ENCODE measurements at regions not wholly inside any gene's neighbourhood (a gene's known extent, or its start where the extent isn't known, plus 50 kb on each side); places are given as distances from the start of the nearest gene placed in this dataset.
"Not testable (repeated sequence)": the region's sequence is repeated elsewhere in the genome, so short reads cannot be mapped to it uniquely, and the experiment has no call there.

GRCh38 chr12:59365133-59365532 lies 230.7 kb upstream of the SLC16A7 start:
- H3K4me1 ChIP-seq = no peaks in the 10 kb centered on the region
- 0 out of 2 replicates have a peak, but pooled peaks cover 2% of the 10 kb centered on the region for H3K27me3 ChIP-seq (ENCODE audit: low read depth)
- H3K4me3 ChIP-seq = no peak overlapping the region
- DNase-seq (ENCODE audit: low spot score in 2 of 2) = no peak
- H3K36me3 ChIP-seq (replicated peaks) = no peaks in the 10 kb centered on the region
- in situ Hi-C loops (cut with MboI; ENCODE audit: low sequenced_read_pairs) = no loop called here
- no peaks in the 10 kb centered on the region for H3K9me3 ChIP-seq

DNA sequence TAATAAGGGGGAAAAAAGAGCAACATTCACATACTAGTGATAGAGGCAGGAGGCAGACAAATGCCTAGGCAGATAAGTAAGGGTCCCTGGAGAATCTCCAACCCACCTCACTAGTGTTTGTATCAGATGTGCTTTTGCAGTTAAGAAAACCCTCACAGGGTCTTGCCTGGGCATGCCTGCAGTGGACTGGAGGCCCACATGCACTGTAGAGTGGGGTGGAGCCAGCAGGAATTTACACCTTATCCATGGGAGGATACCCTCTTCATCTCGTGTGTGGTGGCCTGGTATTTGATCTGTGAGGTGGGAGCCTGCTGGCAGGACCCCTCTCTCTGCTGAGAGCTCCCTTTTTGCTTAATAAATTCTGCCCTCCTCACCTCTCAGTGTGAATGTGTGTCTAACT lies 238.0 kb upstream of the SLC16A7 start:
- no peaks in the 10 kb centered on the region for H3K9me3 ChIP-seq
- no peaks in the 10 kb centered on the region for H3K36me3 ChIP-seq (replicated peaks)
- no peaks in the 10 kb centered on the region for H3K27me3 ChIP-seq (ENCODE audit: low read depth)
- no peak overlapping the region for H3K4me3 ChIP-seq
- no peak for DNase-seq (ENCODE audit: low spot score in 2 of 2)
- in situ Hi-C loops (cut with MboI; ENCODE audit: low sequenced_read_pairs) = no loop called here
- H3K4me1 ChIP-seq = no peaks in the 10 kb centered on the region

DNA sequence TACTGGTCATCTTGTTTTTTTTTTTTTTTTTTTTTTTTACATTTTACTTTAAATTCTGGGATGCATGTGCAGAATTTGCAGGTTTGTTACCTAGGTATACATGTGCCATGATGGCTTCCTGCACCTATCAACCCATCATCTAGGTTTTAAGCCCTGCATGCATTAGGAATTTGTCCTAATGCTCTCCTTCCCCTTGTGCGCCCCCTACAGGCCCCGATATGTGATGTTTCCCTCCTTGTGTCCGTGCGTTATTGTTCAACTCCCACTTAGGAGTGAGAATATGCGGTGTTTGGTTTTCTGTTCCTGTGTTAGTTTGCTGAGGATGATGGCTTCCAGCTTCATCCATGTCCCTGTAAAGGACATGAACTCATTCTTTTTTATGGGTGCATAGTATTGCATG lies 249.6 kb upstream of the SLC16A7 start:
- H3K4me3 ChIP-seq; in situ Hi-C loops (cut with MboI; ENCODE audit: low sequenced_read_pairs); H3K36me3 ChIP-seq (replicated peaks); H3K4me1 ChIP-seq; H3K9me3 ChIP-seq; H3K27me3 ChIP-seq (ENCODE audit: low read depth): not testable (repeated sequence)
- DNase-seq (ENCODE audit: low spot score in 2 of 2) = peak in 1 of 2 experiments; percentile 62

DNA sequence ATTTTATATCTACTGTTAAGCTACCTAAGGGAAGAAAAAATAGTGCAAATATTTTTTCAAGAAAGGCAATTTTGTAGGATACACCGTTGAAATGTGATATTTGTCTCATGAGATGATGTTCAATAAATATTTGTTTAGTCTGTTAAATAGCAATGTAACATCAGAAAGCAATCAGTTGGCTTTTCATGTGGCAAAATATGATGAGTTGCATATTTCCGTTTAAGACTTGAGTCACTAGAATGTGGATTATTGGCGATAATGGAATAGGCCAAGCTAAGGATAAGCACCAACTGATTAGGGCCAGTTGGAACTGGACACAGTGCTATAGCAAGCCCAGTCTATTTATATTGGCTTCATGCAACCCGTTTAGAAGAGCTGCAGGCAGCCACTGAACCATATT lies 250.4 kb upstream of the SLC16A7 start:
- Histone ChIP-seq H3K9me3 (no peaks in the 10 kb centered on the region), H3K27me3 (ENCODE audit: low read depth) (no peaks in the 10 kb centered on the region), H3K4me1 (no peaks in the 10 kb centered on the region), H3K4me3 (no peak overlapping the region), H3K36me3 (replicated peaks) (no peaks in the 10 kb centered on the region)
- DNase-seq (ENCODE audit: low spot score in 2 of 2) = no peak
- in situ Hi-C loops (cut with MboI; ENCODE audit: low sequenced_read_pairs) = no loop called here

GRCh38 chr12:59344224-59344623 lies 251.6 kb upstream of the SLC16A7 start:
- H3K9me3 ChIP-seq = no peaks in the 10 kb centered on the region
- no peak overlapping the region for H3K4me3 ChIP-seq
- no peaks in the 10 kb centered on the region for H3K36me3 ChIP-seq (replicated peaks)
- H3K27me3 ChIP-seq (ENCODE audit: low read depth) = no peaks in the 10 kb centered on the region
- no peak for DNase-seq (ENCODE audit: low spot score in 2 of 2)
- in situ Hi-C loops (cut with MboI; ENCODE audit: low sequenced_read_pairs) = no loop called here
- no peaks in the 10 kb centered on the region for H3K4me1 ChIP-seq

GRCh38 chr12:59329462-59329861 lies 266.4 kb upstream of the SLC16A7 start:
- Histone ChIP-seq H3K36me3 (replicated peaks) (no peaks in the 10 kb centered on the region), H3K27me3 (ENCODE audit: low read depth) (no peaks in the 10 kb centered on the region), H3K4me1 (no peaks in the 10 kb centered on the region), H3K9me3 (no peaks in the 10 kb centered on the region), H3K4me3 (no peak overlapping the region)
- in situ Hi-C loops (cut with MboI; ENCODE audit: low sequenced_read_pairs) = no loop called here
- no peak for DNase-seq (ENCODE audit: low spot score in 2 of 2)

DNA sequence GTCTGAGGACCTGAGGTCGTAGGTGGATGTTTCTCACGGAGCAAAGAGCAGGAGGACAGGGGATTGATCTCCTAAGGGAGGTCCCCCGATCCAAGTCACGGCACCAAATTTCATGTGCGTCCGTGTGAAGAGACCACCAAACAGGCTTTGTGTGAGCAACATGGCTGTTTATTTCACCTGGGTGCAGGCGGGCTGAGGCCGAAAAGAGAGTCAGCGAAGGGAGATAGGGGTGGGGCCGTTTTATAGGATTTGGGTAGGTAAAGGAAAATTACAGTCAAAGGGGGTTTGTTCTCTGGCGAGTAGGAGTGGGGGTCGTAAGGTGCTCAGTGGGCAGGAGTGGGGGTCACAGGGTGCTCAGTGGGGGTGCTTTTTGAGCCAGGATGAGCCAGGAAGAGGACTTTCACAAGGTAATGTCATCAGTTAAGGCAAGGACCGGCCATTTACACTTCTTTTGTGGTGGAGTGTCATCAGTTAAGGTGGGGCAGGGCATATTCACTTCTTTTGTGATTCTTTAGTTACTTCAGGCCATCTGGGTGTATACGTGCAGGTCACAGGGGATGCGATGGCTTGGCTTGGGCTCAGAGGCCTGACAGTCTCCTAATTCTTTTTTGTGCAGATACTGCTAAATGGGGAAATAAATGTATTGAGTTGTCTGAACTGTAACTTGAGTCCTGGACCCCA lies 267.3 kb upstream of the SLC16A7 start:
- H3K4me3 ChIP-seq; H3K27me3 ChIP-seq (ENCODE audit: low read depth); in situ Hi-C loops (cut with MboI; ENCODE audit: low sequenced_read_pairs); H3K4me1 ChIP-seq; H3K9me3 ChIP-seq; DNase-seq (ENCODE audit: low spot score in 2 of 2); H3K36me3 ChIP-seq (replicated peaks): not testable (repeated sequence)

GRCh38 chr12:59326457-59326856 lies 269.4 kb upstream of the SLC16A7 start:
- DNase-seq (ENCODE audit: low spot score in 2 of 2); in situ Hi-C loops (cut with MboI; ENCODE audit: low sequenced_read_pairs); H3K4me3 ChIP-seq; H3K4me1 ChIP-seq; H3K27me3 ChIP-seq (ENCODE audit: low read depth); H3K36me3 ChIP-seq (replicated peaks); H3K9me3 ChIP-seq: not testable (repeated sequence)

GRCh38 chr12:59322473-59322872 lies 273.4 kb upstream of the SLC16A7 start:
- Histone ChIP-seq H3K9me3 (no peaks in the 10 kb centered on the region), H3K4me1 (no peaks in the 10 kb centered on the region), H3K36me3 (replicated peaks) (no peaks in the 10 kb centered on the region), H3K27me3 (ENCODE audit: low read depth) (no peaks in the 10 kb centered on the region), H3K4me3 (no peak overlapping the region)
- in situ Hi-C loops (cut with MboI; ENCODE audit: low sequenced_read_pairs) = no loop called here
- DNase-seq (ENCODE audit: low spot score in 2 of 2) = no peak

DNA sequence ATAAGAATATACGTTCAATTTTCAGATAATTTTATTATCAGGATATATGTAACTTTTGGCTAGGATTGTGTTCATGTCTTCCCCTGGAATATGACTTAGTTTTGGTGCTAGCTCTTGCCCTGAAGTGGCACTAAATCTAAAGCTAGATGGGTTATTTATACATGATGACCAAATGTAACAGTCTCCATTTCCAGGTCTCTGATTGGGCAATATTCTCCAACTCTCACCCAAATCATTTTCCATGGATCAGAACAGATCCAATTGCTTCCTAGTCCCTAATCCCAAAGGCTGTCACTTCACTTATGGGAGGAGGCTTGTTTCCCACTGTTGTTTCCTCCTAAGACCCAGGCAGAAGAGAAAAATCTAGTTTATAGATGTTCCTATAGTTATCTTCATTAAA lies 274.6 kb upstream of the SLC16A7 start:
- DNase-seq (ENCODE audit: low spot score in 2 of 2) = no peak
- Histone ChIP-seq H3K4me1 (no peaks in the 10 kb centered on the region), H3K4me3 (no peak overlapping the region), H3K27me3 (ENCODE audit: low read depth) (no peaks in the 10 kb centered on the region), H3K36me3 (replicated peaks) (no peaks in the 10 kb centered on the region), H3K9me3 (no peaks in the 10 kb centered on the region)
- in situ Hi-C loops (cut with MboI; ENCODE audit: low sequenced_read_pairs) = no loop called here

DNA sequence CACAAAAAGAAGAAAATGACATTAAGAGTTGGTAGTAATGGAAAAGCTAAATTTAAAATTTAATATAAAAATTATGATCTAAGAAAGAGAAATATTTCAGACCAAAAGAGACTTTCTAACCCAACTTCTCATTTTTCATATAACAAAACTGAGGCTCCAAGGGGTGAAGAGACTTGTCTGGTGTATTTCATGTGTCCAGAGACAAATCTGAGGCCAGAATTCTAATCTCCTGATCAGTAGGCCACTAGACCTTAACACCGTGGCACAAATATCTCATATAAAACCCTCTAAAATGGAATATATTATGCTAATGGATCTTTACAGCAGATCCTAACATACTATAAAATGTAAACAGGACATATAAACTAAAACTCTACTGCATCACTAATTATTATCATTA lies 275.7 kb upstream of the SLC16A7 start:
- H3K4me3 ChIP-seq = no peak overlapping the region
- DNase-seq (ENCODE audit: low spot score in 2 of 2) = no peak
- in situ Hi-C loops (cut with MboI; ENCODE audit: low sequenced_read_pairs) = no loop called here

DNA sequence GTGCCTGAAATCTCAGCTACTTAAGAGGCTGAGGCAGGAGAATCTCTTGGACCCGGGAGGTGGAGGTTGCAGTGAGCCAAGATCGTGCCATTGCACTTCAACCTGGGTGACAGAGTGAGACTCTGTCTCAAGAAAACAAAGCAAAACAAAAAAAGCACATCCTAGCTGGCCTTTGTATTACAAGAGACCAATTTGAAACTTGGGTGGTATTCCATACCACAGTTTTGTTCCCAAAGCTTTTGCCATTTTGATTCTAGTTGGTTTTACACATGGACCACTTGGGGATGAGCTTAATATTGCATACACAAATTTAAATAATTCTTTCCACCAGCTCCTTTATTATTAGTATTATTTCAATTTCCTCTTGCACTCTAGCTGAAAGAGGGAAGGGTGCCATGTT lies 276.9 kb upstream of the SLC16A7 start:
- H3K36me3 ChIP-seq (replicated peaks) = no peaks in the 10 kb centered on the region
- H3K4me1 ChIP-seq = no peaks in the 10 kb centered on the region
- H3K27me3 ChIP-seq (ENCODE audit: low read depth) = no peaks in the 10 kb centered on the region
- in situ Hi-C loops (cut with MboI; ENCODE audit: low sequenced_read_pairs) = no loop called here
- H3K9me3 ChIP-seq = no peaks in the 10 kb centered on the region
- DNase-seq (ENCODE audit: low spot score in 2 of 2) = no peak
- no peak overlapping the region for H3K4me3 ChIP-seq

More for the DNA sequence above, 275.7 kb upstream of the SLC16A7 start:
- no peaks in the 10 kb centered on the region for H3K9me3 ChIP-seq
- H3K36me3 ChIP-seq (replicated peaks) = no peaks in the 10 kb centered on the region
- H3K4me1 ChIP-seq = no peaks in the 10 kb centered on the region
- no peaks in the 10 kb centered on the region for H3K27me3 ChIP-seq (ENCODE audit: low read depth)

GRCh38 chr12:59317598-59317997 lies 278.2 kb upstream of the SLC16A7 start:
- in situ Hi-C loops (cut with MboI; ENCODE audit: low sequenced_read_pairs) = no loop called here
- no peak for DNase-seq (ENCODE audit: low spot score in 2 of 2)
- no peak overlapping the region for H3K4me3 ChIP-seq
- no peaks in the 10 kb centered on the region for H3K4me1 ChIP-seq
- H3K36me3 ChIP-seq (replicated peaks) = no peaks in the 10 kb centered on the region
- H3K27me3 ChIP-seq (ENCODE audit: low read depth) = no peaks in the 10 kb centered on the region
- no peaks in the 10 kb centered on the region for H3K9me3 ChIP-seq

DNA sequence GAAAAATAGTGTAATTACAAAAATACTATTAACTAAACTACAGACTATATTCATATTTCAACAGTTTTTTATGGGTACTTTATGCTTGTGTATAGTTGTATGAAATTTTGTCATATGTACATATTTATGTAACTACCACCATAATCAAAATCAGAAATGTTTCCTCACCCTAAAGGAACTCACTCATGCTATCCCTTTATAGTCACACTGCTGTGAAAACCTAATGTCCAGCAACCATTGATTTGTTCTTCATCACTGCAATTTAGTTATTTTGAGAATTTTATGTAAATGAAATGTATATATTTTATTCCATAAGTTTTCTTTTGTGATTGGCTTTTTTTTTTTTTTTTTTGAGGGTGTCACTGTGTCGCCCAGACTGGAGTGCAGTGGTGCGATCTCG lies 278.9 kb upstream of the SLC16A7 start:
- no peak overlapping the region for H3K4me3 ChIP-seq
- H3K27me3 ChIP-seq (ENCODE audit: low read depth) = no peaks in the 10 kb centered on the region
- no peaks in the 10 kb centered on the region for H3K4me1 ChIP-seq
- H3K36me3 ChIP-seq (replicated peaks) = no peaks in the 10 kb centered on the region
- no peaks in the 10 kb centered on the region for H3K9me3 ChIP-seq
- no peak for DNase-seq (ENCODE audit: low spot score in 2 of 2)
- in situ Hi-C loops (cut with MboI; ENCODE audit: low sequenced_read_pairs) = no loop called here

DNA sequence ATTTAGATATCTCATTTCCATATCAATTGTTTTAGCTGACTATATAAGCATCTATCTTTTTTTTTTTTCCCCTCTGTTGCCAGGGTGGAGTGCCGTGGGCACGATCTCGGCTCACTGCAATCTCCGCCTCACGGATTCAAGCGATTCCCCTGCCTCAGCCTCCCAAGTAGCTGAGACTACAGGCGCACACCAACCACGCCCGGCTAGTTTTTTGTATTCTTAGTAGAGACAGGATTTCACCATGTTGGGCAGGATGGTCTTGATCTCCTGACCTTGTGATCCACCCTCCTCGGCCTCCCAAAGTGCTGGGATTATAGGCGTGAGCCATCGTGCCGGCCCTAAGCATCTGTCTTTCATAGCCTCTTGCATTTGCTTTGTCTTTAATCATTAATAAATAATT lies 279.5 kb upstream of the SLC16A7 start:
- H3K27me3 ChIP-seq (ENCODE audit: low read depth); in situ Hi-C loops (cut with MboI; ENCODE audit: low sequenced_read_pairs); H3K4me1 ChIP-seq: not testable (repeated sequence)

More for the DNA sequence above, 279.5 kb upstream of the SLC16A7 start:
- not testable (repeated sequence) for H3K9me3 ChIP-seq; DNase-seq (ENCODE audit: low spot score in 2 of 2); H3K4me3 ChIP-seq; H3K36me3 ChIP-seq (replicated peaks)
